Ovary (tissue), 3 donors: ENCODE measurements at regions not wholly inside any gene's neighbourhood (a gene's known extent, or its start where the extent isn't known, plus 50 kb on each side); places are given as distances from the start of the nearest gene placed in this dataset.

Source experiments
- CTCF ChIP-seq, 3 donors: fragments of 450-650 bp in 2 of 3; fragments of 200-600 bp in 1 of 3; IDR thresholded peaks; one replicate each; pipeline versions ENCODE4 v1.5.1 to v1.8.0; 2016 to 2022; ENCODE audit warnings: antibody characterized with exemption in 3 of 3, mild to moderate bottlenecking in 1 of 3
- EP300 ChIP-seq: sonication (generic); formaldehyde crosslinking; IDR thresholded peaks from one replicate; pipeline ENCODE4 v1.6.1; 2017; ENCODE audit warnings: antibody characterized with exemption
- POLR2A ChIP-seq: fragments of 450-650 bp; IDR thresholded peaks from one replicate; pipeline ENCODE4 v1.6.1; 2017; ENCODE audit warnings: antibody characterized with exemption, mild to moderate bottlenecking, moderate library complexity
- donor health status: DM: no; HTN: no; CAD: no.

GRCh38 chr2:198653311-198653710 is 804.4 kb downstream of the SATB2 start:
- TF ChIP-seq POLR2A, result no peak
- no peak for TF ChIP-seq CTCF (IDR thresholded peaks at IDR 0.05)
- no peak for TF ChIP-seq EP300
